K562 (cell line): ENCODE measurements at regions not wholly inside any gene's neighbourhood (a gene's known extent, or its start where the extent isn't known, plus 50 kb on each side); places are given as distances from the start of the nearest gene placed in this dataset.

Experiments
- ARID1B ChIP-seq: fragments of 450-650 bp; IDR thresholded peaks from 2 replicates; pipeline ENCODE4 v1.6.1; 2016; ENCODE audit warnings: antibody characterized with exemption, mild to moderate bottlenecking, inconsistent platforms
- ETS2 ChIP-seq: IDR thresholded peaks from 2 replicates; pipeline ENCODE4 v1.6.1; 2016; ENCODE audit warnings: borderline replicate concordance, missing genetic modification characterization, mild to moderate bottlenecking, moderate library complexity, missing compliant biosample characterization; ENCODE audit not compliant: poor library complexity, severe bottlenecking
- MCM2 ChIP-seq: fragments of 450-650 bp; IDR thresholded peaks from 2 replicates; pipeline ENCODE4 v1.6.1; 2017; ENCODE audit warnings: low read depth, mild to moderate bottlenecking
- MGA ChIP-seq: fragments of 450-650 bp; IDR thresholded peaks from 2 replicates; pipeline ENCODE4 v1.6.1; 2016; ENCODE audit warnings: mild to moderate bottlenecking, moderate library complexity
- ZNF512 ChIP-seq: IDR thresholded peaks from 2 replicates; pipeline ENCODE4 v1.6.1; 2016; ENCODE audit warnings: missing genetic modification characterization, missing compliant biosample characterization

- TF ChIP-seq ARID1B (peak; percentile 73), MGA (no peak), ETS2 (tag) (no peak), MCM2 (no peak), ZNF512 (tag) (no peak)
Measured at GRCh38 chr20:4600308-4601014, 85.8 kb upstream of the PRNP start (continued).
